ENCODE measurements at regions not wholly inside any gene's neighbourhood (a gene's known extent, or its start where the extent isn't known, plus 50 kb on each side); places are given as distances from the start of the nearest gene placed in this dataset.

DNA sequence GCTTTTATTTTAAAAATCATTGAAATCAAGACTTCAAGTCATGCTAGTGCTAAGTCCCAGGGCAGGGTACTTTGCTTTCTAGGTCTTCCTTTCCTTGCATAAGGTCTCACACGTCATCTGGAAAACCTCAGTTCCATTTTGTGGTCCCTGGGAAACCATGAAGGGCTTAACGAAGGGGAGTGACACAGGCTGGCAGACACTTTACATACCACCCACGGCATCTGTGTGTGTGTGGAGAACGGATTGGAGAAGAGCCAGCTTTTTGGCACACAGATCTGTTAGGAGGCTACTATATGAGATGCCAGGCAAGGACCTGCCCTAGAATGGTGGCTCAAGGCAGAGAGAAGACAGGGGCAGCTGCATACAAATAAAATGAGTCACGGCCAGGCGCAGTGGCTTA lies 107.5 kb upstream of the NSMCE3 start:
- H3K4ac ChIP-seq (ENCODE audit: low read depth, low read length), result no peak overlapping the region
- H3K56ac ChIP-seq (ENCODE audit: extremely low read depth, insufficient read depth, low read length), result no peak overlapping the region
- no TSS peak for BruUV-seq (replicated peaks)
- H3K9me1 ChIP-seq (ENCODE audit: insufficient read depth, low read length), result no peaks in the 10 kb centered on the region
- H2BK20ac ChIP-seq (ENCODE audit: low read depth, low read length), result no peak overlapping the region
- in situ Hi-C loops (cut with MboI; ENCODE audit: low sequenced_read_pairs) (no loop called here), dilution Hi-C loops (cut with HindIII; ENCODE audit: low sequenced_read_pairs, unreplicated experiment) (no loop called here), intact Hi-C loops (cut with micrococcal nuclease) (loop anchor here (5.0 kb wide), 1 partner anchor 35 kb away; no protein-coding TSS in a partner anchor)
- H3K4me1 ChIP-seq (ENCODE audit: control insufficient read depth, insufficient read depth, low read length), result no peaks in the 10 kb centered on the region
- H3K36me3 ChIP-seq (ENCODE audit: control insufficient read depth, insufficient read depth, low read length), result no peaks in the 10 kb centered on the region
- no peak overlapping the region for H3K9ac ChIP-seq (ENCODE audit: low read depth, low read length)
- H3K23ac ChIP-seq (ENCODE audit: low read depth, low read length), result no peak overlapping the region
- H4K91ac ChIP-seq (ENCODE audit: insufficient read depth, low read depth, low read length), result no peak overlapping the region
- H2AFZ ChIP-seq (replicated peaks; ENCODE audit: low read length, poor library complexity), result no peak overlapping the region
- H2BK5ac ChIP-seq (ENCODE audit: low read depth, low read length, poor library complexity, severe bottlenecking), result no peak overlapping the region
- TF ChIP-seq FOS (IDR thresholded peaks at IDR 0.05; ENCODE audit: low read depth, low read length) (no peak), RCOR1 (IDR thresholded peaks at IDR 0.05; ENCODE audit: insufficient replicate concordance, low read length) (no peak), CHD1 (IDR thresholded peaks at IDR 0.05; ENCODE audit: low read depth, low read length) (no peak), CEBPB (IDR thresholded peaks at IDR 0.05; ENCODE audit: low read depth, low read length) (no peak), BHLHE40 (IDR thresholded peaks at IDR 0.05; ENCODE audit: low read depth, low read length) (no peak), POLR2A (IDR thresholded peaks at IDR 0.05; ENCODE audit: low read depth, low read length) (no peak), MXI1 (IDR thresholded peaks at IDR 0.05; ENCODE audit: borderline replicate concordance, low read depth, low read length) (no peak), SMC3 (IDR thresholded peaks at IDR 0.05; ENCODE audit: low read depth, low read length) (no peak)
- TF ChIP-seq, protein P1, sequence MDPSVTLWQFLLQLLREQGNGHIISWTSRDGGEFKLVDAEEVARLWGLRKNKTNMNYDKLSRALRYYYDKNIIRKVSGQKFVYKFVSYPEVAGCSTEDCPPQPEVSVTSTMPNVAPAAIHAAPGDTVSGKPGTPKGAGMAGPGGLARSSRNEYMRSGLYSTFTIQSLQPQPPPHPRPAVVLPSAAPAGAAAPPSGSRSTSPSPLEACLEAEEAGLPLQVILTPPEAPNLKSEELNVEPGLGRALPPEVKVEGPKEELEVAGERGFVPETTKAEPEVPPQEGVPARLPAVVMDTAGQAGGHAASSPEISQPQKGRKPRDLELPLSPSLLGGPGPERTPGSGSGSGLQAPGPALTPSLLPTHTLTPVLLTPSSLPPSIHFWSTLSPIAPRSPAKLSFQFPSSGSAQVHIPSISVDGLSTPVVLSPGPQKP (IDR thresholded peaks at IDR 0.05; ENCODE audit: borderline replicate concordance, low read depth, low read length), result no peak
- no peak overlapping the region for H3K4me3 ChIP-seq (ENCODE audit: insufficient read depth, low read depth, low read length)
- peaks cover 2% of the 10 kb centered on the region; the same call in 1 of the 2 replicates for H3K27me3 ChIP-seq (ENCODE audit: control insufficient read depth, insufficient read depth, low read length)
- no peaks in the 10 kb centered on the region for H3K79me1 ChIP-seq (ENCODE audit: low read depth in 1 of 2, low read length in 2 of 2)
- CTCF ChIA-PET, result no interaction called here
- no peak overlapping the region for H2BK15ac ChIP-seq (ENCODE audit: low read depth, low read length)
- no peak overlapping the region for H3K14ac ChIP-seq (replicated peaks; ENCODE audit: low read depth, low read length)
- H4K20me1 ChIP-seq (ENCODE audit: insufficient read depth, low read length), result no peaks in the 10 kb centered on the region
- no peak overlapping the region for H2AK9ac ChIP-seq (replicated peaks; ENCODE audit: low read depth, low read length, poor library complexity)
- H4K5ac ChIP-seq (ENCODE audit: low read depth, low read length), result no peak overlapping the region
- no peak overlapping the region for H2BK120ac ChIP-seq (ENCODE audit: low read depth, low read length)
- no peak overlapping the region for H3K4me2 ChIP-seq (ENCODE audit: low read depth, low read length)
- no peak overlapping the region for H4K8ac ChIP-seq (ENCODE audit: low read depth in 2 of 2, low read length in 2 of 2)
- H3K27ac ChIP-seq (ENCODE audit: insufficient read depth, low read length), result no peak overlapping the region
- H2AK5ac ChIP-seq (ENCODE audit: low read depth, low read length), result no peak overlapping the region
- no peaks in the 10 kb centered on the region for H3K9me3 ChIP-seq (ENCODE audit: control insufficient read depth, insufficient read depth, low read length)
- DNase-seq (no peak), ATAC-seq (ENCODE audit: low read depth) (no peak)
- H3K18ac ChIP-seq (ENCODE audit: low read depth, low read length), result no peak overlapping the region
- 90% methylated on average over 2 of the region's 6 CpGs; no CpG with 5 or more reads in 1 of the 2 experiments for WGBS, 2 experiments (ENCODE audit: extremely low coverage in 2 of 2, insufficient read length in 1 of 2)
- POLR2A ChIA-PET (ENCODE audit: unreplicated experiment), result no interaction called here
